BE2C (cell line): ENCODE measurements at regions not wholly inside any gene's neighbourhood (a gene's known extent, or its start where the extent isn't known, plus 50 kb on each side); places are given as distances from the start of the nearest gene placed in this dataset.

ENCODE experiments used
- DNase-seq: peaks from one replicate; pipeline ENCODE4 v3.0.0-alpha.2; 2020
- H3K27me3 ChIP-seq: fragments of 250-450 bp; sonication (Bioruptor Pico); 2 replicates; pipeline ENCODE4 v1.5.1; 2020; ENCODE audit warnings: mild to moderate bottlenecking
- H3K36me3 ChIP-seq: fragments of 250-450 bp; sonication (Bioruptor Pico); 2 replicates; pipeline ENCODE4 v1.5.1; 2020; ENCODE audit warnings: mild to moderate bottlenecking
- H3K4me1 ChIP-seq: fragments of 250-450 bp; sonication (Bioruptor Pico); 2 replicates; pipeline ENCODE4 v1.5.1; 2020
- H3K4me3 ChIP-seq: 2 replicates; pipeline ENCODE4 v1.5.1; 2011; ENCODE audit warnings: low read depth, low read length
- H3K9me3 ChIP-seq: fragments of 250-450 bp; sonication (Bioruptor Pico); 2 replicates; pipeline ENCODE4 v1.5.1; 2020
- CTCF ChIP-seq: IDR thresholded peaks from 2 replicates; pipeline ENCODE4 v1.5.1; 2012; ENCODE audit warnings: mild to moderate bottlenecking, low read depth, low read length

GRCh38 chr18:64663086-64663485 is 514.2 kb upstream of the LINC00305 start:
- Histone ChIP-seq H3K36me3 (no peaks in the 10 kb centered on the region), H3K4me3 (no peak overlapping the region), H3K9me3 (no peaks in the 10 kb centered on the region), H3K27me3 (no peaks in the 10 kb centered on the region), H3K4me1 (no peaks in the 10 kb centered on the region)
- no peak for DNase-seq
- TF ChIP-seq CTCF = no peak

- no peaks in the 10 kb centered on the region for H3K27me3 ChIP-seq
- DNase-seq = no peak
- no peaks in the 10 kb centered on the region for H3K4me1 ChIP-seq
- TF ChIP-seq CTCF = no peak
- no peaks in the 10 kb centered on the region for H3K36me3 ChIP-seq
- H3K9me3 ChIP-seq = no peaks in the 10 kb centered on the region
- no peak overlapping the region for H3K4me3 ChIP-seq
Observed at GRCh38 chr18:64659196-64659595, 510.3 kb upstream of the LINC00305 start.

GRCh38 chr18:64653068-64653467 is 504.2 kb upstream of the LINC00305 start:
- Histone ChIP-seq H3K9me3 (no peaks in the 10 kb centered on the region), H3K4me1 (no peaks in the 10 kb centered on the region), H3K36me3 (no peaks in the 10 kb centered on the region), H3K27me3 (no peaks in the 10 kb centered on the region), H3K4me3 (no peak overlapping the region)
- TF ChIP-seq CTCF = no peak
- DNase-seq = no peak

- H3K36me3 ChIP-seq = no peaks in the 10 kb centered on the region
- no peaks in the 10 kb centered on the region for H3K27me3 ChIP-seq
- no peak overlapping the region for H3K4me3 ChIP-seq
- H3K4me1 ChIP-seq = no peaks in the 10 kb centered on the region
- no peaks in the 10 kb centered on the region for H3K9me3 ChIP-seq
- no peak for DNase-seq
- no peak for TF ChIP-seq CTCF
Observed at GRCh38 chr18:64650068-64650467, 501.2 kb upstream of the LINC00305 start.

GRCh38 chr18:64645753-64646152 is 496.9 kb upstream of the LINC00305 start:
- no peak for TF ChIP-seq CTCF
- no peaks in the 10 kb centered on the region for H3K27me3 ChIP-seq
- H3K36me3 ChIP-seq = no peaks in the 10 kb centered on the region
- H3K9me3 ChIP-seq = no peaks in the 10 kb centered on the region
- DNase-seq = no peak
- H3K4me3 ChIP-seq = no peak overlapping the region
- no peaks in the 10 kb centered on the region for H3K4me1 ChIP-seq

GRCh38 chr18:64639536-64639935 is 490.6 kb upstream of the LINC00305 start:
- no peaks in the 10 kb centered on the region for H3K27me3 ChIP-seq
- H3K4me3 ChIP-seq = no peak overlapping the region
- DNase-seq = no peak
- no peaks in the 10 kb centered on the region for H3K36me3 ChIP-seq
- no peak for TF ChIP-seq CTCF
- no peaks in the 10 kb centered on the region for H3K9me3 ChIP-seq
- H3K4me1 ChIP-seq = no peaks in the 10 kb centered on the region
